ENCODE measurements at regions not wholly inside any gene's neighbourhood (a gene's known extent, or its start where the extent isn't known, plus 50 kb on each side); places are given as distances from the start of the nearest gene placed in this dataset.

DNA sequence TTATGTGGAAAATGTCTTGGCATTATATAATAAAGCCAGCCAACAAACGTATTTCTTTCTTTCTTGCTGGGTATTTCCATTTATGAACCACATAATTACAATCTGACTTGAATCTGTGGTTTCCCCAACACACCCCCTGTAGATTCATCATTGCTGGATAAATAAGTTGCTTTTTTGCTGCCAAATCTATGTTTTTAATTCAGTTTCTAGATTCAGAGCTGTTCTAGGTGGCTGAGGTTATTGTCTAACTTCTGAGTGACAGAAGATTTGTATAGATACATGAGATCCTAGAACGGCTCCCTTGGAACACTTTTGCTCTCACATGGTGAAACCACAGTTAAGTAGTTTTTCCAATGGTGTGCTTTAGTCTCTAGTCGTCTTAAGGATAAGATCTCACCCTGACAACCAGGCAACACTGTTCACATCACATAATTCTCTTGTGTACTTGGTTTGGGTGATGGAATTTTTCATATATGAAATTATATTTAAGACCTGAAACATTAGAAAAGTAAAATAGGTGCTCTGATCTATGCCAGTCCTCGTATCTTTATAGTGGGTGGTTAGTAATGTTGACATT, 239.1 kb downstream of the KLF12 start:
- DNase-seq (ENCODE audit: low spot score), result no peak

DNA sequence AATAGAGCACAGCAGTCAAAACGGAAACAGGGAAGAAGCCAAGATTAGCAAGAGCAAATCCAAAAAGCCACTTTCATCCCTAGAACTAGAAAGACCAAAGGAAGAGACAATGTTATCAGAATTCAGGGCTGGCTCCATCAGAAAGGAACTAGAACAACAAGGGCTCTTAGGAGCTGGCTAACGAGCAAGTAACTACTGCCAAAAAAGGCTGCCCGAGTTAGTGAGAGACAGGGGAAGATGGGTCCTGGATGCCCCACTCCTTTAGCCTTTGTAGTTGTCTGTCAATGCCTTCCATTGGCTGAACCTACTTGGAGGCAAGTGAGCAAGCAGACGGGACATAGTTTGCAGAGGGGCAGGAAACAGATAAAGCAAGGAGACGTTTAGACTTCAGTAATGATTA, 240.4 kb downstream of the KLF12 start:
- DNase-seq (ENCODE audit: low spot score), result no peak

GRCh38 chr13:73891805-73892204, 242.4 kb downstream of the KLF12 start:
- DNase-seq (ENCODE audit: low spot score), result no peak

DNA sequence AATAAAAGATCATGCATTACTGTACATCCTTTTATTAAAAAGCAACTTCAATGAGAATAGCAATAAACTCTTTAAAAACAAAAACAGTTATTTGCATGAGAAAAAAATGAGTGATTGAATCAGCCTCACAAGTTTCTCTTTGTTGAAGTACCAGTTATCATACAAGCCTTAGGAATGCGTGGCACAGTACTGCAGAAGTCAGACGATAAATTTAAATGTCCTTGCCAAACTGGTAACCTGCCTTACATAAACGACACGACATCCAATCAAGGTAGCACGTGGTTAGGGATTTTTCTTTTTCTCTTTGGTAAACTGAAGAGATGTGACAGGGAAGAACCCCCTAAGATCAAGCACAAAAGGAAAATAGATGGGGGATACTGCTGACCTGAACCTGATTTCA, 251.0 kb downstream of the KLF12 start:
- DNase-seq (ENCODE audit: low spot score), result no peak

DNA sequence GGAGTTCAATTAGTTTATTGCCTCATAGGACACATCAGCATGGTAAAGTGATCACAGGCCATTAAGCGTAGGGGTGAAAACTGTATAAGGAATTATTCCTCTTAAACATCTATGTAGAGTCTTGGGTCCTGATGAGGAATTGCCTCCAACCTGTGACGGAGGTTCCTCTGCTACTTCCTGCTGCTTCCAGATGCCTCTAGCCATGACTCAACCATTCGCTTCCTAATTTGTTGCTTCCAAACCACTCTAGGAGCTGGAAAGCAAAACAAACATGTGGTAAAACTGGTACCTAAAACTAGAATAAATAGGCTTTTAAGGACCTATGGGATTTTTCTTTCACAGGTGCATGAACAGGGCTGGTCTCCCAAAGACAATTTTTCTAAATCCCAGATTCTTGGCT, 253.8 kb downstream of the KLF12 start:
- DNase-seq (ENCODE audit: low spot score), result no peak

- DNase-seq (ENCODE audit: low spot score), result no peak
Measured at GRCh38 chr13:73879346-73880015, 254.7 kb downstream of the KLF12 start.

GRCh38 chr13:73877399-73877798, 256.8 kb downstream of the KLF12 start:
- DNase-seq (ENCODE audit: low spot score), result no peak

GRCh38 chr13:73876323-73876722, 257.9 kb downstream of the KLF12 start:
- no peak for DNase-seq (ENCODE audit: low spot score)

DNA sequence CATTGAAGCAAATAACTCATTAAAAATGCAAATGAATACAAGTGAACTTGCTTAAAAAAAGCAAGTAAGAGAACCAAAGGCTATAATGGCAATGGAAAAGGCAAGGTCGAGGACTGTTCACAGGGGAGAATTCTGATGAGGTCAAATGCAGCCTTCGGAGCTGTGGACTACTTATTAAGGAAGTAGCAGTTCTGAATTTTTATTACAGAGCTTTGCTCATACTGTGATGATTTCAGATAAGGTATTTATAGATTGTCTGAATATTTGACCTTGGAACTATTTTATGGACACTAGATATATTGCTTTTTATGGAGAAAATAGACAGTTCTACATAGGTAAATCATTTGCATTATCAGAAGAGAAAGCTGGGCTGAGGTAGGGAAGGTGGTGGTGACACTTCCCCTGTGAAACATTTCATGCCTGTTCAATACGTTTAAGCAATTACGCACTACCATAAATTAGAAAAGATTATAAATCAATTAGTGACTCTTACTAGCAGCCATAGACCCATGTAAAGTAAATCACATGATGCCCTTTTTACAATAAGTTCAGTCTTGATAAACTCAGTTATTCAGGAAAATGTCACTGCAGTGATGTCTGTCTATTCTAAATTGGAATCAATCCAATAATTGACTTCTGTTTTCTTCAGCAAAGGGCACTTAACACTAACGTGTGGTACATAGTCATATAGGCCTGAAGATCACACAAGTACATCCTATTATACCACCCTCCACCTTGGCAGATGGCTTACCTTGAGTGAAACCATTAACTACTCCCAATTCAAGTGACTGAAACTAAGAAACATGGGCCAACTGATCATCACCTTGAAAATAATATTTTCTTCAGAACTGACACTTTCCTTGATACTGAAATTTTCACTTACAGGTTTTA, 260.0 kb downstream of the KLF12 start:
- no peak for DNase-seq (ENCODE audit: low spot score)

- no peak for DNase-seq (ENCODE audit: low spot score)
Measured at GRCh38 chr13:73872397-73872796, 261.8 kb downstream of the KLF12 start.

DNA sequence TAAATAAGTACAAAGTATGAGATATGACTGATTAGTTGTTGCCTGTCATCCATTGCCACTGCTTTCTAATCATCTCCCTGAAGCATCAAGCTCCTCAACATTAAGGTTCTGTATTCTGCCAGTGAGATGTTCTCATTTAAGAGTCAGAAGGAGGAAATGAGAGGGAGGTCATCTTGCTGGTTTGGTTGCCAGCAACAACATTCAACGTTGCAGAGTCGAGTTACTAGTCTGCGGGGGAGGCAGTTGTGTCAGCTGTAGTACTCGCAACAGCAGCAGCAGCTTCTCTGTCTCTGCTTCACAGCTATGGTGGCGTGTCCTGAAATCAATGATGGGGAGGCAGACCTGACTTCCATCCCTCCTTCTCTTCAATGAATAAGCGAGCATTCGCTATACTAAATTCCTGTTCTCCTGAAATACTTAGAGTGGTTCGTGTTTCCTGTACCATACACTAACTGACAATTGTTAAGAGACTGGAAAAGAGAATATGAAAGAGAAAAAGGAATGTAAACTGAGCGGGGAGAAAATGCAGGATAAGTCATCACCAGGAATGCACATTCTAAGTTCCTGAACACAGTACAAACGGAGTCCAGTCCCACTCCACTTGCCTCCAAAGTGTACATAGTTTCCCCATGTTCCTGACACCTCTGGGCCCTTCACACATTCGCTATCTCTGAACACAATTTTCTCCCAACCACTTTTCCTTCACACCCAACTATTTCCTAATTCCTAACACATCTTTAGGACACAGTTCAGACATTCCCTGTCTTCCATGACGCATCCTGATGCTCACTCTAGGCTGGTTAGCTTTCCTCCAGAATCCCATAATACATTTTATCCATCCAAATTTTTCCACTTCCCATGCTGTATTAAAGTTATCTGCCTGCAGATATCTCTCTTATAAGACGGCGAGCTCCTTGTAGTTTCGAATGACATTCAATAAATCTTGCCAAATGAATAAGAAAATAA, 263.0 kb downstream of the KLF12 start:
- no peak for DNase-seq (ENCODE audit: low spot score)

GRCh38 chr13:73870036-73870741, 264.0 kb downstream of the KLF12 start:
- no peak for DNase-seq (ENCODE audit: low spot score)

- no peak for DNase-seq (ENCODE audit: low spot score)
Measured at GRCh38 chr13:73865027-73865426, 269.2 kb downstream of the KLF12 start.

DNA sequence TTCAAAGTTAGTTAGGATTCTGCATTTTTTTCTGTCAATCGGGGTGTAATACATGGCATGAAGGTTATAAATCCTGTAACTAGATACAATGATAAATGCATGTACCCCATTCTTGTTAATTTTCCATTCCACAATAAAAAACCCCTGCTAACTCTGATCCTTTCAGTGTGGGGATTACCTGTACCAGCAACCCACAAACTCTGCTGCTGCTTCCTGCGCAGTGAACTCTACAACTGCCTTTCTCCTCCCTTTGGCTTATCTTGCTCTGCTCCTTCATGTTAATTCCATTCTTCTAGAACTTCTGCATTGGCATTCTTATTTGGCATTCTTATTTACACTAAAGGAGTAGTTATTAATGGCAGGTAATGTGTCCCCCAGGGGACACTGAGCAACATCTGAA, 273.1 kb downstream of the KLF12 start:
- DNase-seq (ENCODE audit: low spot score), result no peak

DNA sequence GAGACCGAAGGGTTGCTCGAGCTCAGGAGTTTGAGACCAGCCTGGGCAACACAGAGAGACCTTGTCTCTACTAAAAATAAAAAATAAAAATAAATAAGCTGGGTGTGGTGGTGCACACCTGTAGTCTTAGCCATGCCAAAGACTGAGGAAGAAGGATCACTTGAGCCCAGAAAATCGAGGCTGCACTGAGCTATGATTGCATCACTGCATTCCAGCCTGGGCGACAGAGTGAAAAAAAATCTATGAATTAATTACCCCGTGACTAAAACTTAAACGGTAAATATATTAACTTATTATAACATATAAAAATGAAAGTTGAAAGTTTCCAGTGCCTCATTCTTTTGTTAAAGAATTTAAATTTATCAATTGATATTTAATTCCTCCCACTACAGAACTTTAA, 273.7 kb downstream of the KLF12 start:
- DNase-seq (ENCODE audit: low spot score), result no peak

DNA sequence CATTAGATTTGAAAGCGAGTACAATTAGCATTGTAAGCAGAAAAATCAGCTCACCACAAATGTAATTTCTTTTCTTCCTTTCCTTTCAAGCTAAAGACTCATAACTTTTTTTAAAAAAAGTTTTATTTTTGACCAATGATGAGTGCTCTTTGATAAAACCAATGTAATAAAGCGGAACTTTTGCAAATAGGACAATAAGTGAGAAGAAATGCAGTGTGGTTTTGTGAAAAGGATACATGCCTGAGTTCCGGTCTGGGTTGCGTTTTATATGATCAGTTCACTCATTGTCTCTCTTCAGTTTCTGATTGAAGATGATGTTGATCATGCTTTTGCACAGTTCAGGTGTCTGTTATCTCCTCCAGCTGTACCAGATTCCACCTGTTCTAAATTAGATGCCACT, 274.4 kb downstream of the KLF12 start:
- no peak for DNase-seq (ENCODE audit: low spot score)

GRCh38 chr13:73857106-73857505, 277.1 kb downstream of the KLF12 start:
- DNase-seq (ENCODE audit: low spot score), result no peak

DNA sequence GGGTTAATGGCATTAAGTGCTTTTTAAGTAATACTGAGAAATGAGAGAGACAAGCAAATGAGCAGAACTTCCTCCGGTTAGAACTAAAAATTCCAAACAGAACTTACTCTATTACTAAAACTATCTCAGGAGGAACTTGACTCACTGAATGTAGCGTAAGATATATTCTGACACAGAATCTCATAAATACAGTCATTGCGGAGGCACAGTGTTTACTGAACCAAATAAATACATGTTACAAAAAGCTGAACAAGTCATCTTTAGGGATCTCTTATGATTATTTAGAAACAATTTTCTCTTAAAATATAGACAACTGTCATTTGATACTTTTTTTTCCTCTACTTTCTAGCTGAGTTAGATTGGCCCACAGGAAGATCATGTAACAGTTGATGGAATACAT, 283.1 kb downstream of the KLF12 start:
- no peak for DNase-seq (ENCODE audit: low spot score)

DNA sequence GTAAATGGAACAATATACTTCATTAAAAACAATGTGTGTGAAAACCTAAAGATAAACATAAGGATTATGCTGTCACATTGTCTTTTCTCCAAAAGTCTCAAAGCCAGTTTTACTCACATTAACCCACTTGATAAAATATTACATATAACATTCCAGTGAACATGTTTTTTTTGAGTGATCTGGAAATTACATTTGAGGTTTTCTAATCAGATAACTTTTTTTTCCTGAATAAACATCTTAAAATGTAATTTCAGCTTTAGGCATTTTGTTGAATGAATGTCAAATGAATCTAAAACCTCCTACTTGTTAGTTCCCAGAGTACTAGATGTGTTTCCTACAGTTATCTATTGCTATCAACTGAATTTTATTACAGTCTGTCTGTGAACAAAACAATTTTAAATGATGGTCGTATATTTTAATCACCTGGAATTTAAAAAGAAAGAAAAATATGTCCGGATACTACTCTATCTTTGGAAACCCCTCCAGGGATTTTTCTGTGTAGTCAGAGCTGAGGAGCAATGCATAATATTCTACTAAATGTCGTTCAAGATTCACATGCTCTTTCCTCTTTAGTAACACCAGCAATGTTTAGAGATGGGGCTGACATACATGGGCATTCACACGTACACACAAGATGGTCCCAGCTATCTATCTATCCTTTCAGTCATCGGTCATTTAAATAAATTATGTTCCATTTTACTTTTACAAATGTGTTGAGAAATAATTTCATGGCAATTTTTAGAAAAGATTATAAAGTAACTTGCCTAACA, 283.9 kb downstream of the KLF12 start:
- DNase-seq (ENCODE audit: low spot score), result no peak

DNA sequence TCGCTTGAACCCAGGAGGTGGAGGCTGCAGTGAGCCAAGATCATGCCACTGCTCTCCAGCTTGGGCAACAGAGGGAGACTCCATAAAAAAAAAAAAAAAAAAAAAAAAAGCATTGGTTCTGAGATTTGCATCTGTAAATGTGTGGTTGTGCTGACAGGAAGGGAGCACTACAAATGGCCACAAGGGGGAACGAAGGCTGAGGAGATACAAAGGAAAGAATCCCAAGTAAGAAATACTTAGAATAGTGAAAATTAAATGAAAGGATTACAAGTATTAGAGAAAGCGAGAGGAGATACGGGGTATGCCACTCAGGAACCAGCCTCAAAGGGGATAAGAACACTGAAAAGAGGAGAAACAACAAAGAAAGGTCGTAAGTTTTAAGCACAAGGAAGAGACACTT, 284.9 kb downstream of the KLF12 start:
- DNase-seq (ENCODE audit: low spot score), result peak; percentile 25

GRCh38 chr13:73844986-73845385, 289.2 kb downstream of the KLF12 start:
- no peak for DNase-seq (ENCODE audit: low spot score)

All from SW480 (cell line).